ENCODE measurements at regions not wholly inside any gene's neighbourhood (a gene's known extent, or its start where the extent isn't known, plus 50 kb on each side); places are given as distances from the start of the nearest gene placed in this dataset.

DNA sequence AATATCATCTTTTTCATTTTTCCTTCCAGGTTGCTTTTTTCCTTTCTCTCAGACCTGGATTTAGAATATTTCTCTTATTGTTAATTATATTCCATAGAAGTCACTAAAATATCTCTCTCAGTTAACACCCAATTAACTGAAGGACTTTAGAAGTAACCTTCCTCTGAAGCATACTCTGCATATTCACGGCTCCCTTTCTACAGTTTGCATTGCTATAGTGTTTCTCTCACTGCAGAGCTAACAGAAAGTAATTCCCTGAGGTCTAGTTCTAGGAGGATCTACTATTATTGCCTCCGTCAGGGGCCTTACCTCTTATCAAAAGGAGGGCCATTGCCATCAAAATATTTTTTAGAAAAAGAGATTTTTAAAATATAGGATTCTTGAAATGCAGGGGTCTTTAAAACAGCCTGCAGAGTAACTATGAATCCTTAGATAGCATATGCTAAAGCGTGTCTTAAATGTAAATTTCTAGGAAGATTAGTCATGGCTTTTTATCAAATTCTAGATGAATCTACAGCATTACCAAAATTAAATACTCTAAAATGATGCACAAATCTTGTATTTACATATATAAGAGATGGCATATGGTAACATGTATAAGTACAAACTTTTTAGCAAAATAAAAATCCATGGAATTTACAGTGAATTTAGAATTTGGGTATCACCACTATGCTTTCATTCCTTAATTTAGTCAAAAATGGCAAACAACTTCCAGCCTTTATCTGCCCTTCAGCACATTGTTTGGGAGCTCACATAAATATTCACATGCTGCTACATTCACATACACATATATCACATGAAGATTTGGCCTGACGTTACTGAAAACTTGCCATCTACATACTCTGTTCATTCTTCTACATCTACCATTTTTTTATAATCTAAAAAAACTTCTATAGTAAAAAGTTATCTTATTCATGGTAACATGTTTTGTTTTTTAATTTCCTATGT, 696.8 kb downstream of the OTOL1 start:
- in situ Hi-C loops (cut with HindIII; ENCODE audit: low sequenced_read_pairs) = no loop called here
- DNase-seq (ENCODE audit: low read depth, low spot score) = no peak
- no peak for TF ChIP-seq CTCF (IDR thresholded peaks at IDR 0.05; ENCODE audit: low read depth, low read length)
- H3K4me3 ChIP-seq (ENCODE audit: low read depth, low read length) = no peak overlapping the region

DNA sequence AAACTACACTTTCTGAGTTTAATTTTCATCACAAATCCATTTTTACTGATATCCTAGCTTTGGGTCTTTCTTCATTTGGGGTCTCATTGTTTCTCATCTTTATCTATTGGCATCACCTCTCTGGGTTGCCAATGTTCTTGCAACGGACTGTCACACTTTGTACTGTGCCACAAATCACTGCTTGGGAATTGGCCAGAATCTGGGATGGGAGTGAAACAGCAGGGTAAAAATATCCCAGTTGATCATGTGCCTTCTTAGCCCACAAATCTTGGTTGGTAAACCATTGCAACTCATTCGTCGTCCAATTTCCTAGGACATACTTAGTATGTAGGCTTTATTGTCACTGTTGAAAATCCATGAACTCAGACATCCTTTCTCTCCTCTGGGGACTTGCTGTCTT, 698.5 kb downstream of the OTOL1 start:
- in situ Hi-C loops (cut with HindIII; ENCODE audit: low sequenced_read_pairs) = no loop called here
- no peak for DNase-seq (ENCODE audit: low read depth, low spot score)
- no peak overlapping the region for H3K4me3 ChIP-seq (ENCODE audit: low read depth, low read length)
- no peak for TF ChIP-seq CTCF (IDR thresholded peaks at IDR 0.05; ENCODE audit: low read depth, low read length)

- TF ChIP-seq CTCF (IDR thresholded peaks at IDR 0.05; ENCODE audit: low read depth, low read length) = no peak
- H3K4me3 ChIP-seq (ENCODE audit: low read depth, low read length) = no peak overlapping the region
- DNase-seq (ENCODE audit: low read depth, low spot score) = no peak
- in situ Hi-C loops (cut with HindIII; ENCODE audit: low sequenced_read_pairs) = no loop called here
These were observed 700.4 kb downstream of the OTOL1 start for GRCh38 chr3:162196964-162197363.

DNA sequence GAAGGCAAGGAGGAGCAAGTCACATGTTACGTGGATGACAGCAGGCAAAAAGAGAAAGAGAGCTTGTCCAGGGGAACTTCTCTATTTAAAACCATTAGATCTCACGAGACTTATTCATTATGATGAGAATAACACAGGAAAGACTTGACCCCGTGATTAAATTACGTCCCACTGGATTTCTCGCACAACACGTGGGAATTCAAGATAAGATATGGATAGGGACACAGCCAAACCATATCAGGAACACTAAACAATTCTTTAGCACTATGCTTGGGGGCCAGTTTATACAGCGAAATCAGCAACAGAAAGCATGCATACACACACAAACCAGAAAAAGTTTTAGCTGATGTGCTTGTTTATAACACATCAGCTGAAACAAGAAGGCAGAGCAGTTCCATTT, 704.2 kb downstream of the OTOL1 start:
- in situ Hi-C loops (cut with HindIII; ENCODE audit: low sequenced_read_pairs) = no loop called here
- no peak for TF ChIP-seq CTCF (IDR thresholded peaks at IDR 0.05; ENCODE audit: low read depth, low read length)
- DNase-seq (ENCODE audit: low read depth, low spot score) = no peak
- H3K4me3 ChIP-seq (ENCODE audit: low read depth, low read length) = no peak overlapping the region

DNA sequence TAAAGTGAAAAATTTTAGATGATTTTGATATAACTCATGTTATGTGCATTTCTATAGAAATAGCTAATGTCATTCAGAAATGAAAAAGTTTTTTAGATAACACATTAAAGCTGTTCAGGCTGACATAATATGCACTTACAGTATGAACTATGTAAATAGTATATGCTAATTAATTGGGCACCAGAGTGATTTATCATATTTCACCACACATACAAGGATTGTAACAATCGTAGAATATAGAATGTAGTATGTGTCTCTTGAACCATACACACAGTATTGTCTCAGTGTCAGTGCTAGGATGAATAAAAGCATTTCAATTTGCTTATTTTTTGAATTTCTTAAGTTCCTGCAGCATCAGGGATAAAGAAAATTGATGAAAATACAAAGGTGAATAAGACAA, 710.0 kb downstream of the OTOL1 start:
- no peak overlapping the region for H3K4me3 ChIP-seq (ENCODE audit: low read depth, low read length)
- TF ChIP-seq CTCF (IDR thresholded peaks at IDR 0.05; ENCODE audit: low read depth, low read length) = no peak
- in situ Hi-C loops (cut with HindIII; ENCODE audit: low sequenced_read_pairs) = no loop called here
- no peak for DNase-seq (ENCODE audit: low read depth, low spot score)

GRCh38 chr3:162211470-162211869, 714.9 kb downstream of the OTOL1 start:
- TF ChIP-seq CTCF (IDR thresholded peaks at IDR 0.05; ENCODE audit: low read depth, low read length) = no peak
- DNase-seq (ENCODE audit: low read depth, low spot score) = no peak
- in situ Hi-C loops (cut with HindIII; ENCODE audit: low sequenced_read_pairs) = no loop called here
- H3K4me3 ChIP-seq (ENCODE audit: low read depth, low read length) = no peak overlapping the region

All from astrocyte of the spinal cord (primary cell).